SK-N-SH treated with all-trans-retinoic acid at 6 μM for 48 hours (cell line): ENCODE measurements at regions not wholly inside any gene's neighbourhood (a gene's known extent, or its start where the extent isn't known, plus 50 kb on each side); places are given as distances from the start of the nearest gene placed in this dataset.
A peak's percentile ranks its signal among the peaks of the same experiment; 100 is the strongest.

ENCODE experiments used
- ATAC-seq: fragments of 200-7000 bp; cut with Tn5 transposase; 3 replicates; pipeline ENCODE4 v1.9.1; 2020; ENCODE audit warnings: mild to moderate bottlenecking, moderate library complexity
- BACH2 ChIP-seq: fragments of 250-450 bp; sonication (Bioruptor Pico); IDR thresholded peaks from 2 replicates; pipeline ENCODE4 v1.9.0; 2021; ENCODE audit warnings: mild to moderate bottlenecking, borderline replicate concordance
- CSDC2 ChIP-seq: fragments of 250-450 bp; sonication (Bioruptor Pico); IDR thresholded peaks from 2 replicates; pipeline ENCODE4 v1.5.0; 2020; ENCODE audit warnings: mild to moderate bottlenecking, moderate library complexity
- ESRRG ChIP-seq: fragments of 250-450 bp; sonication (Bioruptor Pico); IDR thresholded peaks from 2 replicates; pipeline ENCODE4 v1.6.1; 2021; ENCODE audit warnings: mild to moderate bottlenecking
- ISL1 ChIP-seq: fragments of 250-450 bp; sonication (Bioruptor Pico); IDR thresholded peaks from 2 replicates; pipeline ENCODE4 v2.1.2; 2022; ENCODE audit warnings: mild to moderate bottlenecking, moderate library complexity
- OSR1 ChIP-seq: fragments of 250-450 bp; sonication (Bioruptor Pico); IDR thresholded peaks from 2 replicates; pipeline ENCODE4 v1.8.0; 2022; ENCODE audit warnings: moderate library complexity, mild to moderate bottlenecking, inconsistent platforms
- PPARA ChIP-seq: fragments of 250-450 bp; sonication (Bioruptor Pico); IDR thresholded peaks from 2 replicates; pipeline ENCODE4 v1.5.0; 2020; ENCODE audit warnings: mild to moderate bottlenecking, borderline replicate concordance
- RARB ChIP-seq: fragments of 250-450 bp; sonication (Bioruptor Pico); IDR thresholded peaks from 2 replicates; pipeline ENCODE4 v1.8.0; 2021; ENCODE audit warnings: mild to moderate bottlenecking, moderate library complexity
- SNAI2 ChIP-seq: fragments of 250-450 bp; sonication (Bioruptor Pico); IDR thresholded peaks from 2 replicates; pipeline ENCODE4 v1.5.0; 2020; ENCODE audit warnings: mild to moderate bottlenecking, moderate library complexity
- TCF4 ChIP-seq: fragments of 250-450 bp; sonication (Bioruptor Pico); IDR thresholded peaks from 2 replicates; pipeline ENCODE4 v1.8.0; 2021; ENCODE audit warnings: mild to moderate bottlenecking, moderate library complexity, borderline replicate concordance
- TOX ChIP-seq: fragments of 250-450 bp; sonication (Bioruptor Pico); IDR thresholded peaks from 2 replicates; pipeline ENCODE4 v1.8.0; 2021; ENCODE audit warnings: mild to moderate bottlenecking, moderate library complexity, borderline replicate concordance
- ZC3H10 ChIP-seq: fragments of 250-450 bp; sonication (Bioruptor Pico); IDR thresholded peaks from 2 replicates; pipeline ENCODE4 v1.5.1; 2021; ENCODE audit warnings: mild to moderate bottlenecking, moderate library complexity
- ZFP3 ChIP-seq: fragments of 250-450 bp; sonication (Bioruptor Pico); IDR thresholded peaks from 2 replicates; pipeline ENCODE4 v1.5.0; 2020; ENCODE audit warnings: mild to moderate bottlenecking, moderate library complexity
- ZFP30 ChIP-seq: fragments of 450-650 bp; formaldehyde crosslinking; IDR thresholded peaks from 2 replicates; pipeline ENCODE4 v1.5.0; 2022; ENCODE audit warnings: mild to moderate bottlenecking, moderate library complexity
- ZNF70 ChIP-seq: fragments of 450-650 bp; formaldehyde crosslinking; IDR thresholded peaks from 2 replicates; pipeline ENCODE4 v1.5.0; 2020; ENCODE audit warnings: mild to moderate bottlenecking, moderate library complexity
- ZNF8 ChIP-seq: fragments of 450-650 bp; formaldehyde crosslinking; IDR thresholded peaks from 2 replicates; pipeline ENCODE4 v1.5.0; 2020; ENCODE audit warnings: mild to moderate bottlenecking, moderate library complexity
- TF ChIP-seq, protein P1 (sequence below): fragments of 250-450 bp; sonication (Bioruptor Pico); IDR thresholded peaks from 2 replicates; pipeline ENCODE4 v1.5.0; 2020; ENCODE audit warnings: mild to moderate bottlenecking, moderate library complexity
- TF ChIP-seq, protein P2 (sequence below): fragments of 250-450 bp; sonication (Bioruptor Pico); IDR thresholded peaks from 2 replicates; pipeline ENCODE4 v1.8.0; 2021; ENCODE audit warnings: low read depth, mild to moderate bottlenecking, moderate library complexity, borderline replicate concordance
- TF ChIP-seq, protein P3 (sequence below): fragments of 250-450 bp; sonication (Bioruptor Pico); IDR thresholded peaks from 2 replicates; pipeline ENCODE4 v1.5.1; 2021; ENCODE audit warnings: mild to moderate bottlenecking, moderate library complexity
- TF ChIP-seq, protein P4 (sequence below): fragments of 250-450 bp; sonication (Bioruptor Pico); IDR thresholded peaks from 2 replicates; pipeline ENCODE4 v1.8.0; 2020; ENCODE audit warnings: mild to moderate bottlenecking, moderate library complexity, borderline replicate concordance
- TF ChIP-seq, protein P5 (sequence below): fragments of 250-450 bp; sonication (Bioruptor Pico); IDR thresholded peaks from 2 replicates; pipeline ENCODE4 v1.5.1; 2020; ENCODE audit warnings: low read depth, mild to moderate bottlenecking, moderate library complexity

DNA sequence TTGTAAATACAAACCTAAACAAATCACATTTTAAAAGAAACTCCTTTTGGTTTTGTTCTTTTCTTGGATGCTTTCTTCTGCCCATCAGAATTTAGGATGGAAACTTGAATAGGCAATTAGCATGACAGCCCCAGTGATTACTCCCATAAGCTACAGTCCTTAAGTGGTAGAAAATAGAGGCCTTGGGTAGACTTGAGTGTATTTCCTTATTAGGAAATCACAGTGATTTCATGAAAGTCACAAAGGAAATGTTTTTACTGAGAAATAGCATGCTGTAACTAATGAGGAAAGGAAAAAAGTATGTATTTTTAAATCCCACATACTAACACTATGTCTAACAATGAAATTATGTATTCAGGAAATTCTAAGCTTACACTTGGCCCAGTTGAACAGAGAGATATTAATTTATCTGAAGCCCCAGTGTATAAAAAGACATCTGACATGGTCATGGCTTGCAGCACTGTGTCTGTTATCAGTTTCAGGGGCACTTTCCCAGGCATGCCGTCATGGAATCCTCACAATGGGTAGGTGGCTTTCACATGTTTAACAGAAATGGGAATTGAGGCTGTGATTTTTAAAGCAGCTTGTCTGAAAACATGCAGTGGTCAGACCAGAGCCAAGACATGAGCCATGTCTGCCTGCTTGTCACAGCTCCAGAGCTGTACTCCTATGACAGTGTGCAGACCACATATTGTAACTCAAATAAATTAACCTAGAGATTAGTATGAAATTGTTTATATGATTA lies 79.7 kb upstream of the TRIB2 start:
- ATAC-seq: peak; percentile 82
- TF ChIP-seq TCF4 (CRISPR knock-in tag) (peak; percentile 82), BACH2 (CRISPR knock-in tag) (no peak), PPARA (no peak), ESRRG (CRISPR knock-in tag) (no peak), OSR1 (CRISPR knock-in tag) (no peak), TOX (no peak), ISL1 (CRISPR knock-in tag) (peak; percentile 38), ZNF70 (no peak), SNAI2 (CRISPR knock-in tag) (no peak)
- TF ChIP-seq, protein P1, sequence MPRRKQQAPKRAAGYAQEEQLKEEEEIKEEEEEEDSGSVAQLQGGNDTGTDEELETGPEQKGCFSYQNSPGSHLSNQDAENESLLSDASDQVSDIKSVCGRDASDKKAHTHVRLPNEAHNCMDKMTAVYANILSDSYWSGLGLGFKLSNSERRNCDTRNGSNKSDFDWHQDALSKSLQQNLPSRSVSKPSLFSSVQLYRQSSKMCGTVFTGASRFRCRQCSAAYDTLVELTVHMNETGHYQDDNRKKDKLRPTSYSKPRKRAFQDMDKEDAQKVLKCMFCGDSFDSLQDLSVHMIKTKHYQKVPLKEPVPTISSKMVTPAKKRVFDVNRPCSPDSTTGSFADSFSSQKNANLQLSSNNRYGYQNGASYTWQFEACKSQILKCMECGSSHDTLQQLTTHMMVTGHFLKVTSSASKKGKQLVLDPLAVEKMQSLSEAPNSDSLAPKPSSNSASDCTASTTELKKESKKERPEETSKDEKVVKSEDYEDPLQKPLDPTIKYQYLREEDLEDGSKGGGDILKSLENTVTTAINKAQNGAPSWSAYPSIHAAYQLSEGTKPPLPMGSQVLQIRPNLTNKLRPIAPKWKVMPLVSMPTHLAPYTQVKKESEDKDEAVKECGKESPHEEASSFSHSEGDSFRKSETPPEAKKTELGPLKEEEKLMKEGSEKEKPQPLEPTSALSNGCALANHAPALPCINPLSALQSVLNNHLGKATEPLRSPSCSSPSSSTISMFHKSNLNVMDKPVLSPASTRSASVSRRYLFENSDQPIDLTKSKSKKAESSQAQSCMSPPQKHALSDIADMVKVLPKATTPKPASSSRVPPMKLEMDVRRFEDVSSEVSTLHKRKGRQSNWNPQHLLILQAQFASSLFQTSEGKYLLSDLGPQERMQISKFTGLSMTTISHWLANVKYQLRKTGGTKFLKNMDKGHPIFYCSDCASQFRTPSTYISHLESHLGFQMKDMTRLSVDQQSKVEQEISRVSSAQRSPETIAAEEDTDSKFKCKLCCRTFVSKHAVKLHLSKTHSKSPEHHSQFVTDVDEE (CRISPR knock-in tag): peak; percentile 72
- TF ChIP-seq, protein P2, sequence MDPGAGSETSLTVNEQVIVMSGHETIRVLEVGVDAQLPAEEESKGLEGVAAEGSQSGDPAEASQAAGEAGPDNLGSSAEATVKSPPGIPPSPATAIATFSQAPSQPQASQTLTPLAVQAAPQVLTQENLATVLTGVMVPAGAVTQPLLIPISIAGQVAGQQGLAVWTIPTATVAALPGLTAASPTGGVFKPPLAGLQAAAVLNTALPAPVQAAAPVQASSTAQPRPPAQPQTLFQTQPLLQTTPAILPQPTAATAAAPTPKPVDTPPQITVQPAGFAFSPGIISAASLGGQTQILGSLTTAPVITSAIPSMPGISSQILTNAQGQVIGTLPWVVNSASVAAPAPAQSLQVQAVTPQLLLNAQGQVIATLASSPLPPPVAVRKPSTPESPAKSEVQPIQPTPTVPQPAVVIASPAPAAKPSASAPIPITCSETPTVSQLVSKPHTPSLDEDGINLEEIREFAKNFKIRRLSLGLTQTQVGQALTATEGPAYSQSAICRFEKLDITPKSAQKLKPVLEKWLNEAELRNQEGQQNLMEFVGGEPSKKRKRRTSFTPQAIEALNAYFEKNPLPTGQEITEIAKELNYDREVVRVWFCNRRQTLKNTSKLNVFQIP (CRISPR knock-in tag): no peak
- TF ChIP-seq, protein P3, sequence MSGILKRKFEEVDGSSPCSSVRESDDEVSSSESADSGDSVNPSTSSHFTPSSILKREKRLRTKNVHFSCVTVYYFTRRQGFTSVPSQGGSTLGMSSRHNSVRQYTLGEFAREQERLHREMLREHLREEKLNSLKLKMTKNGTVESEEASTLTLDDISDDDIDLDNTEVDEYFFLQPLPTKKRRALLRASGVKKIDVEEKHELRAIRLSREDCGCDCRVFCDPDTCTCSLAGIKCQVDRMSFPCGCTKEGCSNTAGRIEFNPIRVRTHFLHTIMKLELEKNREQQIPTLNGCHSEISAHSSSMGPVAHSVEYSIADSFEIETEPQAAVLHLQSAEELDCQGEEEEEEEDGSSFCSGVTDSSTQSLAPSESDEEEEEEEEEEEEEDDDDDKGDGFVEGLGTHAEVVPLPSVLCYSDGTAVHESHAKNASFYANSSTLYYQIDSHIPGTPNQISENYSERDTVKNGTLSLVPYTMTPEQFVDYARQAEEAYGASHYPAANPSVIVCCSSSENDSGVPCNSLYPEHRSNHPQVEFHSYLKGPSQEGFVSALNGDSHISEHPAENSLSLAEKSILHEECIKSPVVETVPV: no peak
- TF ChIP-seq, protein P4, sequence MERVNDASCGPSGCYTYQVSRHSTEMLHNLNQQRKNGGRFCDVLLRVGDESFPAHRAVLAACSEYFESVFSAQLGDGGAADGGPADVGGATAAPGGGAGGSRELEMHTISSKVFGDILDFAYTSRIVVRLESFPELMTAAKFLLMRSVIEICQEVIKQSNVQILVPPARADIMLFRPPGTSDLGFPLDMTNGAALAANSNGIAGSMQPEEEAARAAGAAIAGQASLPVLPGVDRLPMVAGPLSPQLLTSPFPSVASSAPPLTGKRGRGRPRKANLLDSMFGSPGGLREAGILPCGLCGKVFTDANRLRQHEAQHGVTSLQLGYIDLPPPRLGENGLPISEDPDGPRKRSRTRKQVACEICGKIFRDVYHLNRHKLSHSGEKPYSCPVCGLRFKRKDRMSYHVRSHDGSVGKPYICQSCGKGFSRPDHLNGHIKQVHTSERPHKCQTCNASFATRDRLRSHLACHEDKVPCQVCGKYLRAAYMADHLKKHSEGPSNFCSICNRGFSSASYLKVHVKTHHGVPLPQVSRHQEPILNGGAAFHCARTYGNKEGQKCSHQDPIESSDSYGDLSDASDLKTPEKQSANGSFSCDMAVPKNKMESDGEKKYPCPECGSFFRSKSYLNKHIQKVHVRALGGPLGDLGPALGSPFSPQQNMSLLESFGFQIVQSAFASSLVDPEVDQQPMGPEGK: no peak

DNA sequence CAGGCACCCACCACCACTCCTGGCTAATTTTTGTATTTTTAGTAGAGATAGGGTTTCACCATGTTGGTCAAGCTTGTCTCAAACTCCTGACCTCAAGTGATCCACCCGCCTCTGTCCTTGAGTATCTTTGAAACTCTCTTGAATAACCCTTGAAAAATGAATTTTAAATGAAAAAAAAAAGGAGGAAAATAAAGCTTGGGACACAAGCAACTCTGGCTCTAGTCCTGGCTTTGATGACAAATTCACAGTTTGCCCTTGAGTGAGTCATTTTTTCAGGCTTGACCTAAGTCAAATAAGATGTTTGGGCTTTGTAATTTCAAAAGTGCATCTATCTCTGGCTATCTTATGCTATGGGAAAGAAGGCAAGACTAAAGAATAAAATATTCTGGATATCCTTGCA lies 79.0 kb upstream of the TRIB2 start:
- ATAC-seq: no peak
- no peak for TF ChIP-seq TCF4 (CRISPR knock-in tag)
- no peak for TF ChIP-seq ESRRG (CRISPR knock-in tag)
- TF ChIP-seq, protein P5, sequence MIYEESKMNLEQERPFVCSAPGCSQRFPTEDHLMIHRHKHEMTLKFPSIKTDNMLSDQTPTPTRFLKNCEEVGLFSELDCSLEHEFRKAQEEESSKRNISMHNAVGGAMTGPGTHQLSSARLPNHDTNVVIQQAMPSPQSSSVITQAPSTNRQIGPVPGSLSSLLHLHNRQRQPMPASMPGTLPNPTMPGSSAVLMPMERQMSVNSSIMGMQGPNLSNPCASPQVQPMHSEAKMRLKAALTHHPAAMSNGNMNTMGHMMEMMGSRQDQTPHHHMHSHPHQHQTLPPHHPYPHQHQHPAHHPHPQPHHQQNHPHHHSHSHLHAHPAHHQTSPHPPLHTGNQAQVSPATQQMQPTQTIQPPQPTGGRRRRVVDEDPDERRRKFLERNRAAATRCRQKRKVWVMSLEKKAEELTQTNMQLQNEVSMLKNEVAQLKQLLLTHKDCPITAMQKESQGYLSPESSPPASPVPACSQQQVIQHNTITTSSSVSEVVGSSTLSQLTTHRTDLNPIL (CRISPR knock-in tag): no peak
- TF ChIP-seq TOX: no peak
- TF ChIP-seq ZNF8 (CRISPR knock-in tag): no peak
- no peak for TF ChIP-seq ZFP30 (CRISPR knock-in tag)
- TF ChIP-seq CSDC2 (CRISPR knock-in tag): no peak
- TF ChIP-seq BACH2 (CRISPR knock-in tag): no peak
- TF ChIP-seq, protein P1 (CRISPR knock-in tag): no peak
- TF ChIP-seq, protein P2 (CRISPR knock-in tag): no peak
- TF ChIP-seq ISL1 (CRISPR knock-in tag): no peak
- TF ChIP-seq, protein P3: no peak
- TF ChIP-seq RARB (CRISPR knock-in tag): no peak
- no peak for TF ChIP-seq ZC3H10 (CRISPR knock-in tag)
- TF ChIP-seq SNAI2 (CRISPR knock-in tag): no peak
- no peak for TF ChIP-seq ZFP3 (CRISPR knock-in tag)
- TF ChIP-seq, protein P4: no peak
- no peak for TF ChIP-seq PPARA
- no peak for TF ChIP-seq ZNF70
